GM12891 (cell line): ENCODE measurements at regions not wholly inside any gene's neighbourhood (a gene's known extent, or its start where the extent isn't known, plus 50 kb on each side); places are given as distances from the start of the nearest gene placed in this dataset.

Experiments used
- PAX5 ChIP-seq: IDR thresholded peaks from 2 replicates; pipeline ENCODE4 v1.6.1; 2011; ENCODE audit warnings: low read length, moderate library complexity, mild to moderate bottlenecking; ENCODE audit not compliant: insufficient read depth, severe bottlenecking
- POLR2A ChIP-seq: IDR thresholded peaks from 2 replicates; pipeline ENCODE4 v1.6.1; 2011; ENCODE audit warnings: low read depth, low read length, control low read depth
- POLR2AphosphoS5 ChIP-seq: IDR thresholded peaks from 2 replicates; pipeline ENCODE4 v1.6.1; 2011; ENCODE audit warnings: low read depth, low read length, control low read depth
- POU2F2 ChIP-seq: IDR thresholded peaks from 2 replicates; pipeline ENCODE4 v1.6.1; 2011; ENCODE audit warnings: low read depth, mild to moderate bottlenecking, control low read depth, low read length, moderate library complexity
- SPI1 ChIP-seq: IDR thresholded peaks from 2 replicates; pipeline ENCODE4 v1.6.1; 2011; ENCODE audit warnings: low read depth, low read length, control low read depth
- TAF1 ChIP-seq: IDR thresholded peaks from 2 replicates; pipeline ENCODE4 v1.6.1; 2011; ENCODE audit warnings: low read depth, low read length, control low read depth

GRCh38 chr2:179376881-179377280, 112.2 kb upstream of the SESTD1 start:
- TF ChIP-seq POLR2A = no peak
- TF ChIP-seq TAF1 = no peak
- no peak for TF ChIP-seq POLR2AphosphoS5
- TF ChIP-seq SPI1 = no peak
- TF ChIP-seq PAX5 = no peak
- TF ChIP-seq POU2F2 = no peak
